Upper lobe of left lung (tissue), 4 donors: ENCODE measurements at regions not wholly inside any gene's neighbourhood (a gene's known extent, or its start where the extent isn't known, plus 50 kb on each side); places are given as distances from the start of the nearest gene placed in this dataset.

Experiments
- CTCF ChIP-seq, 6 experiments: fragments of 450-650 bp in 4 of 6; fragments of 200-600 bp in 2 of 6; sonication (generic) in 2 of 6; IDR thresholded peaks; one replicate each; pipeline ENCODE4 v1.5.1; 2016 to 2019; ENCODE audit warnings: antibody characterized with exemption in 6 of 6
- EP300 ChIP-seq, 4 donors: sonication (generic); formaldehyde crosslinking; IDR thresholded peaks; one replicate each; pipeline ENCODE4 v1.5.1; 2017; ENCODE audit warnings: antibody characterized with exemption in 4 of 4, control low read depth in 2 of 4
- POLR2A ChIP-seq, 4 donors: fragments of 450-650 bp; IDR thresholded peaks; one replicate each; pipeline ENCODE4 v1.5.1; 2016 to 2017; ENCODE audit warnings: antibody characterized with exemption in 4 of 4, mild to moderate bottlenecking in 2 of 4
- POLR2AphosphoS5 ChIP-seq, 2 donors: sonication (generic); formaldehyde crosslinking; IDR thresholded peaks; one replicate each; pipeline ENCODE4 v1.5.1; 2017; ENCODE audit warnings: antibody characterized with exemption in 2 of 2

GRCh38 chr4:3687538-3687937 lies 78.6 kb upstream of the ADRA2C start:
- TF ChIP-seq CTCF (IDR thresholded peaks at IDR 0.05) (no peak), POLR2A (IDR thresholded peaks at IDR 0.05) (no peak), POLR2AphosphoS5 (IDR thresholded peaks at IDR 0.05) (no peak), EP300 (IDR thresholded peaks at IDR 0.05) (no peak)
